Stomach (tissue), 4 donors: ENCODE measurements at regions not wholly inside any gene's neighbourhood (a gene's known extent, or its start where the extent isn't known, plus 50 kb on each side); places are given as distances from the start of the nearest gene placed in this dataset.

Experiments used
- CTCF ChIP-seq, 7 experiments: fragments of 450-650 bp in 4 of 7; fragments of 200-600 bp in 3 of 7; sonication (generic) in 3 of 7; IDR thresholded peaks; one replicate each; pipeline ENCODE4 v1.5.1; 2016 to 2019; ENCODE audit warnings: antibody characterized with exemption in 7 of 7, control low read depth in 2 of 7, mild to moderate bottlenecking in 1 of 7
- EP300 ChIP-seq: sonication (generic); formaldehyde crosslinking; IDR thresholded peaks from one replicate; pipeline ENCODE4 v1.6.1; 2017; ENCODE audit warnings: antibody characterized with exemption
- POLR2AphosphoS5 ChIP-seq, 3 donors: sonication (generic); formaldehyde crosslinking; IDR thresholded peaks; one replicate each; pipeline ENCODE4 v1.6.1; 2016; ENCODE audit warnings: antibody characterized with exemption in 3 of 3

- TF ChIP-seq CTCF (IDR thresholded peaks at IDR 0.05) (no peak), POLR2AphosphoS5 (IDR thresholded peaks at IDR 0.05) (no peak), EP300 (no peak)
Observed at GRCh38 chr9:26081847-26082246, 403.6 kb upstream of the TUSC1 start.
